ENCODE measurements at regions not wholly inside any gene's neighbourhood (a gene's known extent, or its start where the extent isn't known, plus 50 kb on each side); places are given as distances from the start of the nearest gene placed in this dataset.

GRCh38 chr1:60463786-60464185 lies 390.2 kb upstream of the C1orf87 start:
- Histone ChIP-seq H3K9me3 (ENCODE audit: control insufficient read depth, low read length) (no peaks in the 10 kb centered on the region), H3K27ac (ENCODE audit: low read depth, low read length) (no peak overlapping the region), H3K36me3 (ENCODE audit: control insufficient read depth, insufficient read depth, low read length) (no peaks in the 10 kb centered on the region), H3K27me3 (ENCODE audit: control insufficient read depth, insufficient read depth, low read length, poor library complexity, severe bottlenecking) (no peaks in the 10 kb centered on the region), H3K4me1 (ENCODE audit: control insufficient read depth, insufficient read depth, low read length) (no peaks in the 10 kb centered on the region), H3K4me3 (ENCODE audit: low read length) (no peak overlapping the region), H3K9ac (ENCODE audit: extremely low read depth, low read length, poor library complexity, severe bottlenecking) (no peak overlapping the region)
- Mint-ChIP-seq H3K4me1 (no peaks in the 10 kb centered on the region), H3K9me3 (no peaks in the 10 kb centered on the region), H3K36me3 (ENCODE audit: low read depth) (no peaks in the 10 kb centered on the region), H3K27ac (no peak overlapping the region), H3K4me3 (no peak overlapping the region), H3K27me3 (ENCODE audit: insufficient read depth) (no peaks in the 10 kb centered on the region)
- DNase-seq, result no peak
- TF ChIP-seq, protein P1, sequence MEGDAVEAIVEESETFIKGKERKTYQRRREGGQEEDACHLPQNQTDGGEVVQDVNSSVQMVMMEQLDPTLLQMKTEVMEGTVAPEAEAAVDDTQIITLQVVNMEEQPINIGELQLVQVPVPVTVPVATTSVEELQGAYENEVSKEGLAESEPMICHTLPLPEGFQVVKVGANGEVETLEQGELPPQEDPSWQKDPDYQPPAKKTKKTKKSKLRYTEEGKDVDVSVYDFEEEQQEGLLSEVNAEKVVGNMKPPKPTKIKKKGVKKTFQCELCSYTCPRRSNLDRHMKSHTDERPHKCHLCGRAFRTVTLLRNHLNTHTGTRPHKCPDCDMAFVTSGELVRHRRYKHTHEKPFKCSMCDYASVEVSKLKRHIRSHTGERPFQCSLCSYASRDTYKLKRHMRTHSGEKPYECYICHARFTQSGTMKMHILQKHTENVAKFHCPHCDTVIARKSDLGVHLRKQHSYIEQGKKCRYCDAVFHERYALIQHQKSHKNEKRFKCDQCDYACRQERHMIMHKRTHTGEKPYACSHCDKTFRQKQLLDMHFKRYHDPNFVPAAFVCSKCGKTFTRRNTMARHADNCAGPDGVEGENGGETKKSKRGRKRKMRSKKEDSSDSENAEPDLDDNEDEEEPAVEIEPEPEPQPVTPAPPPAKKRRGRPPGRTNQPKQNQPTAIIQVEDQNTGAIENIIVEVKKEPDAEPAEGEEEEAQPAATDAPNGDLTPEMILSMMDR (conservative IDR thresholded peaks at IDR 0.05), result no peak
- WGBS, 2 experiments (ENCODE audit: insufficient coverage in 1 of 2, insufficient read length in 1 of 2), result 95 to 100% methylated on average over 1 of the region's 1 CpG

DNA sequence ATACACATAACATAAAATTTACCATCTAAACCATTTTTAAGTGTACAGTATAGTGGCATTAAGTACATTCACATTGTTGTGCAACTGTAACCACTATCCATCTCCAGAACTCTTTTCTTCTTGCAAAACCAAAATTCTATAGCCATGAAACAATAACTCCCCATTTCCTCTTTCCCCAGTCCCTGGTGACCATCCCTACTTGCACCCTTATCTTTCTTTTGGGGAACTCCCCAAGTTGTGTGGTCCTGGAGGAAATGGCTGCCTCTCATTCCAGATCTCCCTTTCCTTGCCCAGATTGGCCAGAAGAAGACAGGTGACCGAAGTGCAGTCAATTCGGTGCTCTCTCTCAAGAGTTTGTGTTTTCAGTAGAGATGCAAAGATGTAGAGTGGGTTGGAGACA lies 389.6 kb upstream of the C1orf87 start:
- H3K27me3 Mint-ChIP-seq (ENCODE audit: insufficient read depth), result no peaks in the 10 kb centered on the region
- no peak overlapping the region for H3K4me3 Mint-ChIP-seq
- TF ChIP-seq, protein P1 (conservative IDR thresholded peaks at IDR 0.05), result no peak
- no peaks in the 10 kb centered on the region for H3K36me3 ChIP-seq (ENCODE audit: control insufficient read depth, insufficient read depth, low read length)
- H3K27ac ChIP-seq (ENCODE audit: low read depth, low read length), result no peak overlapping the region
- H3K9me3 ChIP-seq (ENCODE audit: control insufficient read depth, low read length), result no peaks in the 10 kb centered on the region
- H3K4me1 ChIP-seq (ENCODE audit: control insufficient read depth, insufficient read depth, low read length), result no peaks in the 10 kb centered on the region
- H3K27ac Mint-ChIP-seq, result no peak overlapping the region
- H3K36me3 Mint-ChIP-seq (ENCODE audit: low read depth), result no peaks in the 10 kb centered on the region
- no peaks in the 10 kb centered on the region for H3K27me3 ChIP-seq (ENCODE audit: control insufficient read depth, insufficient read depth, low read length, poor library complexity, severe bottlenecking)
- no peak overlapping the region for H3K4me3 ChIP-seq (ENCODE audit: low read length)
- H3K4me1 Mint-ChIP-seq, result no peaks in the 10 kb centered on the region
- H3K9me3 Mint-ChIP-seq, result no peaks in the 10 kb centered on the region
- DNase-seq, result no peak
- WGBS, 2 experiments (ENCODE audit: insufficient coverage in 1 of 2, insufficient read length in 1 of 2), result 97% methylated on average over 2 of the region's 2 CpGs; no CpG with 5 or more reads in 1 of the 2 experiments
- no peak overlapping the region for H3K9ac ChIP-seq (ENCODE audit: extremely low read depth, low read length, poor library complexity, severe bottlenecking)

DNA sequence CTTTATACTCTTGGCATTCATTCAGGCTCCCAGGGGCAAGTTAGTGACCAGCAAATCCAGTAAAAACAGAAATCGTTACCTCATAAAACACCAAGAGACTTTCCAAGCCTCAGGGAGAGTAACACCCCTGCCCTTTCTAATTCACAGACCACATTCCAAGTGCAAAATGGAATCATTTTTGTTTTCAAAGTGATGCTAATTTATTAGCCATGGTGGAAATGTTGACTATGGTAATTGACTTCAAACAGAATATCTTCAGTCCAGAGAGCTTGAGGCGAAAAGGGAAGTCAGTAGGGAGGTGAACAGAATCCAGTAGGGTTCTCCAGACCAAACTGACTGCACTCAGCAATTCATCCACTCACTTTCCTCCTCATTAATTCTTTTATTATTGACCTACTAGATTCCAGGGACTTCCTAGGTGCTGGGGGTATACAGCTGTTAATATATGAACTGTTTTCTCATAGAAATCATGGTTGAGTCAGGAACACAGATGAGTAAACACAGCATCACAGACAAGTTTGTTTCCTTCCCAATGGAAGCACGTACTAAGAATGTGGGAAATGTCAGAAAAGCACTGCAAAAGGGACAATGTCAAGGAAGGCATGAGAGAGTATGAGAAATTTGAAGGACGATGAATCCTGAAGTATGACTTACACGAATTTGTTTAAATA lies 388.5 kb upstream of the C1orf87 start:
- TF ChIP-seq, protein P1 (conservative IDR thresholded peaks at IDR 0.05), result no peak
- 78 to 87% methylated on average over 3 to 5 of the region's 5 CpGs for WGBS, 2 experiments (ENCODE audit: insufficient coverage in 1 of 2, insufficient read length in 1 of 2)
- DNase-seq, result no peak

More for the DNA sequence above, 388.5 kb upstream of the C1orf87 start:
- no peaks in the 10 kb centered on the region for H3K9me3 Mint-ChIP-seq
- Histone ChIP-seq H3K4me3 (ENCODE audit: low read length) (no peak overlapping the region), H3K4me1 (ENCODE audit: control insufficient read depth, insufficient read depth, low read length) (no peaks in the 10 kb centered on the region), H3K9me3 (ENCODE audit: control insufficient read depth, low read length) (no peaks in the 10 kb centered on the region), H3K9ac (ENCODE audit: extremely low read depth, low read length, poor library complexity, severe bottlenecking) (no peak overlapping the region), H3K27ac (ENCODE audit: low read depth, low read length) (no peak overlapping the region), H3K36me3 (ENCODE audit: control insufficient read depth, insufficient read depth, low read length) (no peaks in the 10 kb centered on the region), H3K27me3 (ENCODE audit: control insufficient read depth, insufficient read depth, low read length, poor library complexity, severe bottlenecking) (no peaks in the 10 kb centered on the region)
- no peak overlapping the region for H3K27ac Mint-ChIP-seq
- no peaks in the 10 kb centered on the region for H3K36me3 Mint-ChIP-seq (ENCODE audit: low read depth)
- H3K4me1 Mint-ChIP-seq, result no peaks in the 10 kb centered on the region
- no peaks in the 10 kb centered on the region for H3K27me3 Mint-ChIP-seq (ENCODE audit: insufficient read depth)
- H3K4me3 Mint-ChIP-seq, result no peak overlapping the region
